Fibroblast of skin of right biceps (primary cell): ENCODE measurements at regions not wholly inside any gene's neighbourhood (a gene's known extent, or its start where the extent isn't known, plus 50 kb on each side); places are given as distances from the start of the nearest gene placed in this dataset.

Source experiments
- DNase-seq: peaks from one replicate; pipeline ENCODE4 v3.0.0-alpha.2; 2013

DNA sequence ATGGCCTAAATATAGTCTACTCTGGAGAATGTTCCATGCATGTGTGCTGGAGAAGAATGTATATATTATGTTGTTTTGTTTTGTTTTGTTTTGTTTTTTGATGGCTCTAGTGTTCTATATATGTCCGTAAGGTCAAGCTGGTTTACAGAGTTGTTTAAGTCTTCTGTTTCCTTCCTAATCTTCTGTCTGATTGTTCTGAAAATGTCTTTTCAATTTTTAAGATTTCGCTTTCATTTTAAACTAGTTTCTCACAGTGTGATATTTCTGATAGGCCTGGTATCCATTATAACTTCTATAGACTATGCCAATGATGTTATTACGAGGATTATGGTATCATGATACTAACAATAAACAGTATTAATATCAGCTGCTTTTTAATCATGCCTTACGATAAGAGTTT, 1126.3 kb upstream of the SORCS1 start:
- DNase-seq, result no peak

- no peak for DNase-seq
These were observed 1111.6 kb upstream of the SORCS1 start for GRCh38 chr10:108275895-108276685.

GRCh38 chr10:108260383-108260906, 1095.9 kb upstream of the SORCS1 start:
- no peak for DNase-seq

GRCh38 chr10:108254089-108254488, 1089.6 kb upstream of the SORCS1 start:
- no peak for DNase-seq

- DNase-seq, result no peak
These were observed 1088.3 kb upstream of the SORCS1 start for GRCh38 chr10:108252771-108253170.

- no peak for DNase-seq
These were observed 1086.6 kb upstream of the SORCS1 start for GRCh38 chr10:108250936-108251620.

- DNase-seq, result no peak
These were observed 1085.4 kb upstream of the SORCS1 start for GRCh38 chr10:108249940-108250339.

GRCh38 chr10:108244443-108245228, 1080.1 kb upstream of the SORCS1 start:
- DNase-seq, result no peak

DNA sequence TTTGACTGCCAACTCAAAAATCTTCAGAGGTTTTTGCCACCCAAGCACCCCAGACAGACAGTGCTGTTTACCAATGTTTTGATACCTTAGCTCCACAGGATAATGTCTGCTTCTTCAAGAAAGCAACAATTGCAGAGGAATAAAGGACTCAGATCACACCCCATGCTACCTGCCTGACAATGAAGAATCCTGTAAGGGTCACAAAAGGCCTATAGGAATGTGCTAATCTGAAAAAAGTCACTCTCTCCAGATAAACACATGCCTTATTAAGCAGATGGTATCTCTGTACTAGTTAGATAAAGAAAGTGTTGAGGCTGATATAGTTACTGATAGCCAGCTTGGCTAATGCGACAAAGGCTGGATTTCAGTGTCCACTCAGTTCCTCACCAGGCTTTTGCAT, 1076.7 kb upstream of the SORCS1 start:
- no peak for DNase-seq

DNA sequence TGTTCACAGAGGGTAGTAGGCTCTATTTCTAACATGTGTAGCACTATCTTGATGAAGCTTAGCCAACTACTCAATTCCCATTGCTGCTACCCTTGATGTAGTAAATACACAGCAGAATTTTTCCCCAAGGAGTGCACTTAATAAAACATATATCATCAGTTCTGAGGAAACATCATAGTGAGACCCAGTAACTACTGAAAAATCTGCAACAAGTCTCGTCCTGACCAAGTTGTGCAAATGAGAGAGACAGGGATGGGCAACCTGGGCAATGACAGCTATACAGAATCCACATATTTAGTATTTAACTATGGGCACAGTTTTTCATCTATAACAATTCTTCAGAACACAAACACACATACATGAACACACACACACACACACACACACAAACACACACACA, 1073.8 kb upstream of the SORCS1 start:
- DNase-seq, result no peak

- peak; percentile 14 for DNase-seq
These were observed 1066.1 kb upstream of the SORCS1 start for GRCh38 chr10:108230478-108231170.

DNA sequence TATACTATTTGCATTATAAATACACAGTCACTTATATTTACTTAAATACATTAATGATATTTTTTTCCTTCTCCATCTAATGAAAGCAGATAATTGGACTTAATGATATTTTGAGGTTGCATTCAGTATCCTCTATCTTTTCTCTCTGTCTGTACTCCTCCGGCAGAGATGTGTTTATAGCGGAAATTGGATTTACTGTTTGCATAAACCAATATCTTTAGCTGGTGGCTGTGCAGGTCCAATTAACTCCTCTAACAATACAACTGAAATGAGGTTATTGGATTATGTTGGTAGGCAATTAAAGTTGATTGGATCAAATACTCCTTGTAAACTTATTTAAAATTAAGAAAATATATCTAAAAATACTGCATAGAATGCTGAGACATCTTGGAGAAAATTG, 1044.2 kb upstream of the SORCS1 start:
- no peak for DNase-seq

DNA sequence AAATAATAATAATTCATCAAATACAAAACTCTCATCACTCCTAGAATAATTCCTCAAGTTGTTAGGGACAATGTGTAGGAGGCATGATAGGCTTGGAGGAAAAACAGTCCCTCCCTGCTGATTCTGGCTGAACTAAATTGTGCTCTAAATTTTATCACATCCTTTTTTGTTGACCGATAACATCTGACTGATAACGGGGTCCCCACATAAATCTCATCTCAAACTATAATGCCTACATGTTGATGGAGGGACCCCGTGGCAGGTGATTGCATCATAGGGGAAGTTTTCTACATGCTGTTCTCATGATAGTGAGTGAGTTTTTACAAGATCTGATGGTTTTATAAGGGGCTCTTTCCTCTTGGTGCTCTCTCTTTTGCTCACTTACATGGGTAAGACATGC, 1043.5 kb upstream of the SORCS1 start:
- no peak for DNase-seq

GRCh38 chr10:108204528-108205305, 1040.2 kb upstream of the SORCS1 start:
- DNase-seq, result peak; percentile 33

GRCh38 chr10:108203905-108204527, 1039.5 kb upstream of the SORCS1 start:
- DNase-seq, result no peak

DNA sequence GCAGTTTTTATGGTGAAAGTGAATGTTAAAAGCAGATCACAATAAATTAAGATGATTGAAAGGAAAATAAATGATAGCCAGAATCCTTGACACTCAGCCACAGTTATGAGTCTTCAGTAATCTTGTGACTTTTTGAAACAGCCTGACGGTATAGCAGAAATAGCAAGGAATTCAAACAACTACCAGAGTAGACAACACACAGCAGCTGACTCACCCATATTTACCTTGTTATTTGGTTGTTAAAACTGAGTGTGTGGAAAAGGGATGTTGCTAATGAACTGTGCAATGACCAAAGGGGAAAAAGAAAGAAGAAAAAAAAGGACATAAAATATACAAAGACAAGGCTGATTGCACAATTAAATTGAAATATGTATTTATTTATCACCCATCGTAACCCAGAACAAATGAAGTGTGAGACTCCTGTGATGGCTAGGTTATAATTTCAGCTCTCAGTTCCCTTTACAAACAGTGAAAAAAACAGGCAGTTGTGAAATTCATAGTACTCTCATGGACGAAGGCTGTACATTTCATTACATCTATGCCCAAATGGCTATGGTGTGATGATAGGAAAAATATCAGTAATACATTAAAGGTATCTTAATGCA, 1023.0 kb upstream of the SORCS1 start:
- DNase-seq, result peak; percentile 6

DNA sequence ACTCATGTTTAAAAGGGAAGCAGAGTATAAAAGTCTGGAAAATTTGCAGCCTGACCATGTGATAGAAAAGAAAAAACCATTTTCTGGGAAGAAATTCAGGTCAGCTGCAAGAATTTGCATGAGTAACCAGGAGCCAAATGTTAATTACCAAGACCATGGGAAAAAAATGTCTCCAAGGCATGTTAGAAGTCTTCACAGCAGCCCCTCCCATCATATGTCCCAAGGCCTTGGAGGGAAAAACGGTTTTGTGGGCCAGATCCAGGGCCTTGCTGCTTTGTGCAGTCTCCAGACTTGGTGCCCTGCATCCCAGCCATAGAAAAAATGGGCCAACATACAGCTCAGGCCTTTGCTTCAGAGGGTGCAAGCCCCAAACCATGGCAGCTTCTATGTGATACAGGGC, 1019.6 kb upstream of the SORCS1 start:
- DNase-seq, result peak; percentile 3

- peak; percentile 36 for DNase-seq
These were observed 1016.4 kb upstream of the SORCS1 start for GRCh38 chr10:108180878-108181277.

- DNase-seq, result peak; percentile 15
These were observed 1005.3 kb upstream of the SORCS1 start for GRCh38 chr10:108169846-108170245.

GRCh38 chr10:108167766-108168165, 1003.3 kb upstream of the SORCS1 start:
- DNase-seq, result no peak

DNA sequence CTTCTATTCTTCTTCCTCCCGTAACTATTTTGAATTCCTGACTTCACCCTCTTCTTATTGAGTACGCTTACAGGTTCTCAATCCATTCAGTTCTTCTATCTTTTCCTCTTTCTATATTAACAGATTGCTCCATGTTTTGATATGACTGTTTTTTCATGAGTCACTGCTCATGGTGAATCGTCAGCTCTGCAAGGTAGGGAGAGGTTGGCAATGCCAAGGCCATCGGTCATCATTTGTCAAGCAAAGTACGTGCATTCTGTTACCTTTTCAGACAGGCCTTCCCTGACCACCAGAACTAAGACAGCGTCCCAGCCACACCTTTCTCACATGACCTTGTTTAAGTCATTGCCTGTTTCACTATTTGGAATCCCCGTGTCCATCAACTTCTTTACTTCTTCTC, 1001.9 kb upstream of the SORCS1 start:
- no peak for DNase-seq
